C4-2B (cell line): ENCODE measurements at regions not wholly inside any gene's neighbourhood (a gene's known extent, or its start where the extent isn't known, plus 50 kb on each side); places are given as distances from the start of the nearest gene placed in this dataset.
"Not testable (repeated sequence)": the region's sequence is repeated elsewhere in the genome, so short reads cannot be mapped to it uniquely, and the experiment has no call there.

Experiments used
- H3K27ac ChIP-seq: fragments of 450-650 bp; 2 replicates; pipeline ENCODE4 v1.5.1; 2017
- ZFX ChIP-seq: fragments of 450-650 bp; IDR thresholded peaks from 2 replicates; pipeline ENCODE4 v1.6.1; 2017
- TF ChIP-seq, protein P1 (sequence below): fragments of 450-650 bp; conservative IDR thresholded peaks from 2 replicates; pipeline ENCODE4 v1.5.1; 2017; ENCODE audit warnings: mild to moderate bottlenecking

DNA sequence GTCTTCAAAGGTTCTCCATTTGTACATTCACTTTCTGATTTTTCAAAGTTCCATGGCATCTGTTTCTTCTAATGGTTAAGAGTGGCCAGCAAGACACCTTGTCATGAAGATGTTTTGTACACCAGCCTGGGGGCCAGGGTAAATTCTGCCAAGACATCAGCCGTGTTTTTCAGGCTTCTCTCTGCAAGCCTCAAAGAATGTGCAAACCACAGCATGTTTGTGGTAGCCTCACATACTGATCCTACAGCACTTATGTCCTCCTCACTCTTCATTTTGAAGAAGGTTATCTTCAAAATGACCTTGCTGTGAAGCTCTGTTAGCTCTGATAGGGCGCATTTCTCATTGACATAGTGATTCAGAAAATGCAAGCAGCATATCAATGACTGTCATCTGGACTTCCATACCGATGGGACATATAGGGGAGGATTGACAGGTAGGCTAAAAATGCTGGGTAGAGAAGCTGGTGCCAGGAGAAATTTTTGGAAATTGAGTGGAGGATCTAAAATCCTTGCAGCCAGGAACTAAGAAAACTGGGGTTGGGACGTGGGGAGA, 59.3 kb upstream of the SPTLC3 start:
- TF ChIP-seq ZFX: no peak
- H3K27ac ChIP-seq: no peak overlapping the region

DNA sequence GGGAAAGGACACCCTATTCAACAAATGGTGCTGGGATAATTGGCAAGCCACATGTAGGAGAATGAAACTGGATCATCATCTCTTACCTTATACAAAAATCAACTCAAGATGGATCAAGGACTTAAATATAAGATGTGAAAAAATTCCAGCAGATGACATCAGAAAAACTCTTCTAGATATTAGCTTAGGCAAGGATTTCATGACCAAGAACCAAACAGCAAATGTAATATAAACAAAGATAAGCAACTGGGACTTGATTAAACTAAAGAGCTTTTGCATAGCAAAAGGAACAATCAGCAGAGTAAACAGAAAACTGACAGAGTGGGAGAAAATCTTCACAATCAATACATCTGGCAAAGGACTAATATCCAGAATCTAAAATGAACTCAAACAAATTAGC, 54.5 kb upstream of the SPTLC3 start:
- not testable (repeated sequence) for H3K27ac ChIP-seq

DNA sequence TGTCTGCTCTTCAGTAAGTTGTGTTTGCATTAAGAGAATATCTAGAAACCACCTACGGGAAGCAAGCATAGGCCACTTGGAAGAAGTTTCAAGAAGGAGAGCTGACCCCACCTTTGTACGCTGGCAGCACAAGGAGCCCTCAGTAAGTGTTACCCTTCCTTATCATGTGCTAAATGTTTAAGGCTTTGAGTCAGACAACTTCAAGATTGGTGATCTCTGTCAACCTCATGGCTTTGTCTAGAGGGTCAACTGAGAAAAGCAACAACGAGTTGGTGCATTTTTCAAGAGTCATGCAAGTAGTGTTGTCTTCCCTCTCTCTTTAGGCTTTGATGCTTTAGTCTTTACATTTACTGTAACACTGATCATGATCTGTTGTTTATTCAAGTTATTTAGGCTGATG, 53.2 kb upstream of the SPTLC3 start:
- no peak for TF ChIP-seq ZFX
- TF ChIP-seq, protein P1, sequence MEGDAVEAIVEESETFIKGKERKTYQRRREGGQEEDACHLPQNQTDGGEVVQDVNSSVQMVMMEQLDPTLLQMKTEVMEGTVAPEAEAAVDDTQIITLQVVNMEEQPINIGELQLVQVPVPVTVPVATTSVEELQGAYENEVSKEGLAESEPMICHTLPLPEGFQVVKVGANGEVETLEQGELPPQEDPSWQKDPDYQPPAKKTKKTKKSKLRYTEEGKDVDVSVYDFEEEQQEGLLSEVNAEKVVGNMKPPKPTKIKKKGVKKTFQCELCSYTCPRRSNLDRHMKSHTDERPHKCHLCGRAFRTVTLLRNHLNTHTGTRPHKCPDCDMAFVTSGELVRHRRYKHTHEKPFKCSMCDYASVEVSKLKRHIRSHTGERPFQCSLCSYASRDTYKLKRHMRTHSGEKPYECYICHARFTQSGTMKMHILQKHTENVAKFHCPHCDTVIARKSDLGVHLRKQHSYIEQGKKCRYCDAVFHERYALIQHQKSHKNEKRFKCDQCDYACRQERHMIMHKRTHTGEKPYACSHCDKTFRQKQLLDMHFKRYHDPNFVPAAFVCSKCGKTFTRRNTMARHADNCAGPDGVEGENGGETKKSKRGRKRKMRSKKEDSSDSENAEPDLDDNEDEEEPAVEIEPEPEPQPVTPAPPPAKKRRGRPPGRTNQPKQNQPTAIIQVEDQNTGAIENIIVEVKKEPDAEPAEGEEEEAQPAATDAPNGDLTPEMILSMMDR: no peak
- H3K27ac ChIP-seq: no peak overlapping the region

DNA sequence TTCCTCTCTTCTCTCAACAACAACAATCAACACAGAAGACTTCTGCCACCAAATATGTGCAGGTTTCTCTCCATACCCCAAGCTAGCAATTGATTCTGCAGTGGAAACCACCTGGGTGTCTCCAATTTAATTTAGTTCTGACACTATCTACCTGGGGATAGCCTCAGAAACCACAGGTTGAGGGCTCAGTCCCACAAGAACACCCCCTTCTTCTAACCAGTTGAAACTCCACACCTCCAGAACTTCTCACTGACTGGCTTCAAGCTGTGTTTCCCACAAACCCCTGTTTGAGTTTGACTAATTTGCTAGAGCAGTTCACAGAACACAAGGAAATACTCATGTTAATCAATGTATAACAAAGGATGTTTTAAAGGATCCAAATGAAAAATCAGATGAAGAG, 52.5 kb upstream of the SPTLC3 start:
- TF ChIP-seq, protein P1: no peak
- TF ChIP-seq ZFX: no peak
- no peak overlapping the region for H3K27ac ChIP-seq

DNA sequence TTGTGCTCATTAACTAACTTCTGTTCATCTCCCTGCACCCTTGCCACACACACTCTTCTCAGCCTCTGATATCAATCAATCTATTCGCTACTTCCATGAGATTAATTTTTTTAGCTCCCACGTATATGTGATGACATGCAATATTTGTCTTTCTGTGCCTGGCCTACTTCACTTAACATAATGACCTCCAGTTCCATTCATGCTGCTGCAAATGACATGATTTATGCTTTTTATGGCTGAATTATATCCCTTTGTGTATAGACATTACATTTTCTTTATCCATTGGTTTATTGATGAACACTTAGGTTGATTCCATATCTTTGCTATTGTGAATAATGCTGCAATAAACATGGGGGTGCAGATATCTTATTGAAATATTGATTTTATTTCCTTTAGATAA, 50.8 kb upstream of the SPTLC3 start:
- TF ChIP-seq ZFX: no peak
- TF ChIP-seq, protein P1: no peak
- H3K27ac ChIP-seq: no peak overlapping the region
